Right atrium auricular region (tissue), 2 donors: ENCODE measurements at regions not wholly inside any gene's neighbourhood (a gene's known extent, or its start where the extent isn't known, plus 50 kb on each side); places are given as distances from the start of the nearest gene placed in this dataset.

Experiments used
- DNase-seq: peaks from one replicate; pipeline ENCODE4 v3.0.0-alpha.2; 2019; ENCODE audit warnings: low spot score
- H3K27ac ChIP-seq, 2 donors: fragments of 200-600 bp; sonication (generic); 1 replicate in 1 of 2; 2 replicates in 1 of 2; pipeline ENCODE4 v1.5.1; 2016 to 2019
- H3K27me3 ChIP-seq, 2 donors: fragments of 200-600 bp; sonication (generic); one replicate each; pipeline versions ENCODE4 v1.5.1 to v1.6.0; 2017 to 2019
- H3K36me3 ChIP-seq: fragments of 200-600 bp; sonication (generic); one replicate; pipeline ENCODE4 v1.5.1; 2016
- H3K4me1 ChIP-seq, 2 donors: fragments of 200-600 bp; sonication (generic); one replicate each; pipeline versions ENCODE4 v1.5.1 to v1.6.0; 2017 to 2019
- H3K4me3 ChIP-seq, 2 donors: fragments of 200-600 bp; sonication (generic); 1 replicate in 1 of 2; 2 replicates in 1 of 2; pipeline ENCODE4 v1.5.1; 2017 to 2019; ENCODE audit warnings: mild to moderate bottlenecking in 1 of 2, moderate library complexity in 1 of 2
- H3K9me3 ChIP-seq, 2 donors: fragments of 200-600 bp; sonication (generic); one replicate each; pipeline ENCODE4 v1.5.1; 2019
- TF ChIP-seq, protein P1 (sequence below), 2 donors: fragments of 200-600 bp; sonication (generic); IDR thresholded peaks; one replicate each; pipeline ENCODE4 v1.5.1; 2019; ENCODE audit warnings: antibody characterized with exemption in 2 of 2

DNA sequence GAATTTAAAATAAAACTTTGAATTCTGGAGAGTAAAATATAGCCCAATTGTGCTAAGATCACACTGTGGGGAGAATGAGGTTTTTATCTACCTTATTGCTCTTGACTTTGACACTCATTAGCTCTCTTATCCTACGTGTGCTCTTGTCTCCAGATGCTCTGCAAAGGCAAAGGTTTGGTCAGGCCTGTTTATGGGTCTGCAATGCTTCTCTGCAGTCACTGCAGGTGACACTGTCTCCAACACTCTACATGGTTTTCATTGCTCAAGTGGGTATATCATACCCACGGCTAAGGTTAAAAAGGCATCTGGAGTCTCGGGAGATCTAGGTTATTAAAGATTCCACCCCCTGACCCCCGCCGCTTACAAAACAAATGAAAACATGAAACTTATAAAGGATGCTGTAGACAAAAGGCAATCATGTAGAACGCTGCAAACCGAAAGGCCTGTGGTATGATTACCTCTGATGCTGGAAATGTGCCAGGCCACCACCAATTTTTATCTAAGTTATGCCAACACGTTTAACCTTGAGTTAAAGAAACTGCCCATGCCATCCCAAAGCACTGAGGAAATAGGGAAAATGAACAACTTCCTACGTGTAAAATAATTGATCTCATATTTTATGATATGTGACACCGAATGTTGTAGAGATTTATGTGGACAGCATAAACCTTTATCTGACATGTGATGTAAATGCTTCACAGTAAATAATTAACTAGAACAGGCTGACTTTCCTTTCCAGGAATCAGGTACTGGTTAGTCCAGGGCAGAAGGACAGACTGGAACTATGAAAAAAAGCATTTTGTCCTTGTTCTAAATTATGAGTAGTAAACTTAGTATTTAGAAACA lies 238.2 kb upstream of the NOX3 start:
- TF ChIP-seq, protein P1, sequence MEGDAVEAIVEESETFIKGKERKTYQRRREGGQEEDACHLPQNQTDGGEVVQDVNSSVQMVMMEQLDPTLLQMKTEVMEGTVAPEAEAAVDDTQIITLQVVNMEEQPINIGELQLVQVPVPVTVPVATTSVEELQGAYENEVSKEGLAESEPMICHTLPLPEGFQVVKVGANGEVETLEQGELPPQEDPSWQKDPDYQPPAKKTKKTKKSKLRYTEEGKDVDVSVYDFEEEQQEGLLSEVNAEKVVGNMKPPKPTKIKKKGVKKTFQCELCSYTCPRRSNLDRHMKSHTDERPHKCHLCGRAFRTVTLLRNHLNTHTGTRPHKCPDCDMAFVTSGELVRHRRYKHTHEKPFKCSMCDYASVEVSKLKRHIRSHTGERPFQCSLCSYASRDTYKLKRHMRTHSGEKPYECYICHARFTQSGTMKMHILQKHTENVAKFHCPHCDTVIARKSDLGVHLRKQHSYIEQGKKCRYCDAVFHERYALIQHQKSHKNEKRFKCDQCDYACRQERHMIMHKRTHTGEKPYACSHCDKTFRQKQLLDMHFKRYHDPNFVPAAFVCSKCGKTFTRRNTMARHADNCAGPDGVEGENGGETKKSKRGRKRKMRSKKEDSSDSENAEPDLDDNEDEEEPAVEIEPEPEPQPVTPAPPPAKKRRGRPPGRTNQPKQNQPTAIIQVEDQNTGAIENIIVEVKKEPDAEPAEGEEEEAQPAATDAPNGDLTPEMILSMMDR (IDR thresholded peaks at IDR 0.05), result no peak
- no peak overlapping the region for H3K4me3 ChIP-seq
- H3K36me3 ChIP-seq, result no peaks in the 10 kb centered on the region
- H3K9me3 ChIP-seq, result no peaks in the 10 kb centered on the region
- no peak overlapping the region for H3K27ac ChIP-seq
- no peak for DNase-seq
- H3K27me3 ChIP-seq, result no peaks in the 10 kb centered on the region
- no peaks in the 10 kb centered on the region for H3K4me1 ChIP-seq

DNA sequence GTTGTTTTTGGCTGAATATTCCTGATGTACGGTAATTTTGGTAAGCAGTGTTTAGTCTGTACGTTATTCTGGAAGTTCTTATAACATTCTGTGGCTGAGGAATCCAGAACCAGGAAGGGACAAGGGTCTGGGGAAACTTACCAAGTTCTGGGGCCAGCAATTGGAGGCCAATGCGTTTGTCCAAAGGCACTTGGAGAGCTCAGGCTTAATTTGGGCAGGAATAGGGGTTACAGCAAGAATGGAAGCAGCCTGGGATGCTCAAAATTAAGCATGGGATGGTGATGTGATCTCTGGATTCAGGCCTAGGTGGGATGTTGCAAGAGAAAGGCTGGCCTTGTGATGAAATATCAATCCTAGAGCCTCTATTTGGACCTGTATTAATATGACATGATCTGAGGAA lies 235.2 kb upstream of the NOX3 start:
- no peaks in the 10 kb centered on the region for H3K4me1 ChIP-seq
- TF ChIP-seq, protein P1 (IDR thresholded peaks at IDR 0.05), result no peak

GRCh38 chr6:155687645-155688044 lies 232.0 kb upstream of the NOX3 start:
- Histone ChIP-seq H3K4me1 (no peaks in the 10 kb centered on the region), H3K27me3 (no peaks in the 10 kb centered on the region), H3K27ac (no peak overlapping the region), H3K9me3 (no peaks in the 10 kb centered on the region), H3K4me3 (no peak overlapping the region), H3K36me3 (no peaks in the 10 kb centered on the region)
- TF ChIP-seq, protein P1 (IDR thresholded peaks at IDR 0.05), result no peak
- DNase-seq, result no peak

More for the DNA sequence above, 235.2 kb upstream of the NOX3 start:
- Histone ChIP-seq H3K9me3 (no peaks in the 10 kb centered on the region), H3K36me3 (no peaks in the 10 kb centered on the region), H3K27ac (no peak overlapping the region), H3K27me3 (no peaks in the 10 kb centered on the region), H3K4me3 (no peak overlapping the region)
- no peak for DNase-seq

GRCh38 chr6:155684416-155685196 lies 229.0 kb upstream of the NOX3 start:
- no peak for DNase-seq

DNA sequence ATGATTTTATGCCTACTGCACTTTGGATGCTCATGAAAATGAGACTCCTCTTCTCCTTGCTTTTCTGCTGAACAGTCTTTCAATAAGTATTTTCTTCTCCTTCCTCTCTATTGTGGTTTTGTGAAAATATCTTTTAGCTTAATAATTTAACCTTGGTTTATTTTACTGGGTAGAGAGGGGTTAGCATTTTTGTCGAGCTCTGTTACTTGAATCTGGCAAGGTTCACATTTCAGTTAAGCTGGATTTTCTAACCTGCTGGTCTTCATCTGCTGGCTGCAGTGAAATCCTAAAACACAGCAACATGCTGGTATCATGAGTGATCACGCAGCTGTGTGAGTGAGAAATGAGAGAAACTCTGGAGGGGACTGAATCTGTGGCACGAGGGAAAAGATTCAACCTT lies 222.7 kb upstream of the NOX3 start:
- Histone ChIP-seq H3K4me1 (no peaks in the 10 kb centered on the region), H3K27ac (no peak overlapping the region), H3K4me3 (no peak overlapping the region), H3K36me3 (no peaks in the 10 kb centered on the region), H3K27me3 (no peaks in the 10 kb centered on the region), H3K9me3 (no peaks in the 10 kb centered on the region)
- no peak for DNase-seq
- TF ChIP-seq, protein P1 (IDR thresholded peaks at IDR 0.05), result no peak

More at GRCh38 chr6:155684416-155685196, 229.0 kb upstream of the NOX3 start:
- Histone ChIP-seq H3K27ac (no peak overlapping the region), H3K36me3 (no peaks in the 10 kb centered on the region), H3K9me3 (no peaks in the 10 kb centered on the region), H3K4me1 (no peaks in the 10 kb centered on the region), H3K27me3 (no peaks in the 10 kb centered on the region), H3K4me3 (no peak overlapping the region)
- TF ChIP-seq, protein P1 (IDR thresholded peaks at IDR 0.05), result no peak
